PC-9 (cell line): ENCODE measurements at regions not wholly inside any gene's neighbourhood (a gene's known extent, or its start where the extent isn't known, plus 50 kb on each side); places are given as distances from the start of the nearest gene placed in this dataset.

Source experiments
- BruUV-seq: library from RNA; stranded (reverse); fragments of 400-500 nt; replicated peaks from 2 replicates; lab custom pipeline; 2021; lab: Mats Ljungman, UMichigan
- CTCF ChIA-PET: fragments of 300-600 bp; sonication (Branson Sonifier 250); formaldehyde crosslinking; loops from one replicate; lab custom pipeline; 2022; ENCODE audit warnings: antibody characterized with exemption; lab: Charles Lee
- POLR2A ChIA-PET: fragments of 300-600 bp; sonication (Branson Sonifier 250); formaldehyde crosslinking; loops from one replicate; lab custom pipeline; 2022; ENCODE audit warnings: antibody characterized with exemption; ENCODE audit not compliant: unreplicated experiment; lab: Charles Lee
- DNase-seq, 2 experiments: peaks; one replicate each; pipeline versions ENCODE4 v3.0.0 to v3.0.0-alpha.2; 2015 to 2022; ENCODE audit warnings: mixed read lengths in 1 of 2
- H2AFZ ChIP-seq: fragments of 200-600 bp; sonication (generic); 2 replicates; pipeline ENCODE4 v1.8.1; 2017; ENCODE audit warnings: antibody characterized with exemption
- H3F3A ChIP-seq: fragments of 200-600 bp; sonication (generic); 2 replicates; pipeline ENCODE4 v1.8.1; 2017; ENCODE audit warnings: antibody characterized with exemption, mild to moderate bottlenecking, low read depth; ENCODE audit not compliant: insufficient read depth
- H3K27ac ChIP-seq: fragments of 200-600 bp; sonication (generic); 2 replicates; pipeline ENCODE4 v1.6.1; 2016; ENCODE audit warnings: mixed run types
- H3K27me3 ChIP-seq: fragments of 200-600 bp; sonication (generic); 2 replicates; pipeline ENCODE4 v1.6.1; 2016; ENCODE audit warnings: low read depth, mixed run types; ENCODE audit not compliant: insufficient read depth
- H3K36me3 ChIP-seq: fragments of 200-600 bp; sonication (generic); 2 replicates; pipeline ENCODE4 v1.6.1; 2016; ENCODE audit warnings: low read depth, mixed run types
- H3K4me1 ChIP-seq: fragments of 200-600 bp; sonication (generic); replicated peaks from 2 replicates; pipeline ENCODE4 v1.6.1; 2016; ENCODE audit warnings: mixed run types; ENCODE audit not compliant: insufficient read depth
- H3K4me2 ChIP-seq: fragments of 200-600 bp; sonication (generic); 2 replicates; pipeline ENCODE4 v1.6.1; 2017; ENCODE audit warnings: mixed run types
- H3K4me3 ChIP-seq: fragments of 200-600 bp; sonication (generic); 2 replicates; pipeline ENCODE4 v1.6.1; 2016; ENCODE audit warnings: mixed run types
- H3K79me2 ChIP-seq: fragments of 200-600 bp; sonication (generic); 2 replicates; pipeline ENCODE4 v1.6.1; 2017; ENCODE audit warnings: low read depth, mixed run types
- H3K9me2 ChIP-seq: fragments of 200-600 bp; sonication (generic); 2 replicates; pipeline ENCODE4 v1.8.1; 2017; ENCODE audit warnings: mild to moderate bottlenecking; ENCODE audit not compliant: insufficient read depth
- H3K9me3 ChIP-seq: fragments of 200-600 bp; sonication (generic); 2 replicates; pipeline ENCODE4 v1.8.1; 2016; ENCODE audit warnings: low read depth; ENCODE audit not compliant: insufficient read depth
- H4K20me1 ChIP-seq: fragments of 200-600 bp; sonication (generic); 2 replicates; pipeline ENCODE4 v1.8.1; 2017; ENCODE audit not compliant: insufficient read depth
- EZH2 ChIP-seq: fragments of 200-600 bp; sonication (generic); IDR thresholded peaks from 2 replicates; pipeline ENCODE4 v1.8.0; 2017; ENCODE audit warnings: antibody characterized with exemption, low read depth
- intact Hi-C: fragments of 100-400 bp; cut with micrococcal nuclease; formaldehyde crosslinking; loops from one replicate; pipeline ENCODE4 v1.10.0; 2022; ENCODE audit not compliant: unreplicated experiment
- TF ChIP-seq, protein P1 (sequence below): fragments of 200-600 bp; sonication (generic); conservative IDR thresholded peaks from 2 replicates; pipeline ENCODE4 v1.6.1; 2017; ENCODE audit warnings: mixed run types, antibody characterized with exemption, mild to moderate bottlenecking, moderate library complexity

DNA sequence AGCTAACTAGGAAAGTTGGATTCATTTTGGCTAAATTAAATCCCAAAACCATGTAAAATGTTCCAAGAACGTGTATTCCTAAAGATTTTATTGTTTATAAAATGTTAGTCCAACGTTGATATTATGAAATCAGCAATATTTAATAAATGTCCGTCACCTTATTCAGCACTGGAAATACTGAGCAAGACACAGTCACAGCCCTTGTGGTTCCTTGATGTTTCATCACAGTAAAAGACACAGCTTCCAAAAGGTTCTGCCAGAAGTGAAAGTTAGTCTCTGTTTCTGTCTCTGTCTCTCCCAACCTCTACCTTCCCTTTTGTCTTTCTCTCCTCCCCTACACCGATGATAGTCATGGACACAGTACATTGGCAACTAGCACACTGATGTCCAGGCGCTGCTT lies 82.2 kb upstream of the BOC start:
- H3K27ac ChIP-seq = no peak overlapping the region
- H3K79me2 ChIP-seq = no peaks in the 10 kb centered on the region
- intact Hi-C loops = loop anchor here (1.0 kb wide), 1 partner anchor 18 kb away; no protein-coding TSS in a partner anchor
- no peaks in the 10 kb centered on the region for H3K9me2 ChIP-seq
- H3K4me2 ChIP-seq = no peak overlapping the region
- POLR2A ChIA-PET = interaction anchor here (0.6 kb wide), 1 partner anchor 119 kb away, joined by 3 read pairs; no protein-coding TSS in a partner anchor
- H3K27me3 ChIP-seq = no peaks in the 10 kb centered on the region
- no peak for DNase-seq
- no peaks in the 10 kb centered on the region for H4K20me1 ChIP-seq
- no TSS peak for BruUV-seq
- H3K9me3 ChIP-seq = no peaks in the 10 kb centered on the region
- TF ChIP-seq, protein P1, sequence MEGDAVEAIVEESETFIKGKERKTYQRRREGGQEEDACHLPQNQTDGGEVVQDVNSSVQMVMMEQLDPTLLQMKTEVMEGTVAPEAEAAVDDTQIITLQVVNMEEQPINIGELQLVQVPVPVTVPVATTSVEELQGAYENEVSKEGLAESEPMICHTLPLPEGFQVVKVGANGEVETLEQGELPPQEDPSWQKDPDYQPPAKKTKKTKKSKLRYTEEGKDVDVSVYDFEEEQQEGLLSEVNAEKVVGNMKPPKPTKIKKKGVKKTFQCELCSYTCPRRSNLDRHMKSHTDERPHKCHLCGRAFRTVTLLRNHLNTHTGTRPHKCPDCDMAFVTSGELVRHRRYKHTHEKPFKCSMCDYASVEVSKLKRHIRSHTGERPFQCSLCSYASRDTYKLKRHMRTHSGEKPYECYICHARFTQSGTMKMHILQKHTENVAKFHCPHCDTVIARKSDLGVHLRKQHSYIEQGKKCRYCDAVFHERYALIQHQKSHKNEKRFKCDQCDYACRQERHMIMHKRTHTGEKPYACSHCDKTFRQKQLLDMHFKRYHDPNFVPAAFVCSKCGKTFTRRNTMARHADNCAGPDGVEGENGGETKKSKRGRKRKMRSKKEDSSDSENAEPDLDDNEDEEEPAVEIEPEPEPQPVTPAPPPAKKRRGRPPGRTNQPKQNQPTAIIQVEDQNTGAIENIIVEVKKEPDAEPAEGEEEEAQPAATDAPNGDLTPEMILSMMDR = no peak
- no peak for TF ChIP-seq EZH2
- no peak overlapping the region for H3K4me3 ChIP-seq
- no peaks in the 10 kb centered on the region for H3K36me3 ChIP-seq
- CTCF ChIA-PET = no interaction called here
- H2AFZ ChIP-seq = no peak overlapping the region
- no peaks in the 10 kb centered on the region for H3F3A ChIP-seq
- no peaks in the 10 kb centered on the region for H3K4me1 ChIP-seq

DNA sequence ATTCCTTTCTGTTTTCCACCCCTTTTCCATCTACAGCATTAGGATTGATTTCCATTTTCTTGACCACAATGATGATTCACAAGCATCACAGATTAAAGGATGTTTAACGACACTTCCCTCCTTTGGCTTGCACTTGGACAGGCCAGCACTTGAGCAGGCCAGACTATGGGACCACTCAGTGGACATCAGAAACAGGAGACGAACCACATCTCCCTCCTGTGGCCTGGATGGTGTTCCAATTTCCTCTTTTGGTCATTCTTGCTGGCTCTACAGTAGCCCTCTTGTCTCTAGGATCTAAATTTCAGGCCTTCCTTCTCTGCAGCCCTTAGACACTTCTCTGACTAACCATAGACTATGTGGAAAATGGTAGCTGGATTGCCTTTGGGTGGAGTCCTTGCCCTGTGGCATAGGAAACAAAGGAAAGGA lies 78.8 kb upstream of the BOC start:
- no TSS peak for BruUV-seq
- H3K36me3 ChIP-seq = no peaks in the 10 kb centered on the region
- H3K4me1 ChIP-seq = no peaks in the 10 kb centered on the region
- no peak overlapping the region for H2AFZ ChIP-seq
- H3K9me3 ChIP-seq = no peaks in the 10 kb centered on the region
- no peak overlapping the region for H3K4me2 ChIP-seq
- ChIA-PET CTCF (no interaction called here), POLR2A (no interaction called here)
- H3K9me2 ChIP-seq = no peaks in the 10 kb centered on the region
- H4K20me1 ChIP-seq = no peaks in the 10 kb centered on the region
- no peaks in the 10 kb centered on the region for H3K79me2 ChIP-seq
- H3K27me3 ChIP-seq = no peaks in the 10 kb centered on the region
- H3K27ac ChIP-seq = no peak overlapping the region
- H3F3A ChIP-seq = no peaks in the 10 kb centered on the region
- no peak overlapping the region for H3K4me3 ChIP-seq
- no peak for DNase-seq
- no peak for TF ChIP-seq EZH2
- intact Hi-C loops = loop anchor here (10.0 kb wide), 2 partner anchors 78 to 492 kb away; no protein-coding TSS in a partner anchor

DNA sequence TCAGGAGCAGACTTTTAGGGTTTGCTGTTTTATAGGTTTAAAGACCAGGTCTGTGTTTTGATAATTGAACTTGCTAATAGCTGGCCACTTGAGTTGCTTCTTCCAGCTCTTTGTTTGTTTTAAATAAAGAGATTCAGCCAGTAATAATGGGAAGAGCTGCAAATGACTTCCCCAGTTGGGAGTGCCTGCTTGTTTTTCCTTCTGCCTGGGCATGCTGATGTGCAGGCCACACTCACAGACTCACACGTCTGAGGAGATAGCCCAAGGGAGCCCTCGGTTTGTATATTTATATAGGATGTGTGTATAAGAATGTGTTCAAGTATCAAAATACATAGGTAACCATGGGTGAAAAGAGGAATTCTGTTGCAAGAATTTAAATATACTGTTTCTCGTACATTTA lies 78.2 kb upstream of the BOC start:
- Histone ChIP-seq H3K9me3 (no peaks in the 10 kb centered on the region), H3K9me2 (no peaks in the 10 kb centered on the region), H3K4me3 (no peak overlapping the region), H3K27me3 (no peaks in the 10 kb centered on the region), H2AFZ (no peak overlapping the region), H3K27ac (no peak overlapping the region), H3K36me3 (no peaks in the 10 kb centered on the region), H3F3A (no peaks in the 10 kb centered on the region), H3K4me1 (no peaks in the 10 kb centered on the region), H4K20me1 (no peaks in the 10 kb centered on the region), H3K4me2 (no peak overlapping the region), H3K79me2 (no peaks in the 10 kb centered on the region)
- CTCF ChIA-PET = no interaction called here
- no TSS peak for BruUV-seq
- TF ChIP-seq EZH2 = no peak
- TF ChIP-seq, protein P1 = no peak
- POLR2A ChIA-PET = no interaction called here
- no peak for DNase-seq
- intact Hi-C loops = loop anchor here (10.0 kb wide), 2 partner anchors 78 to 492 kb away; no protein-coding TSS in a partner anchor

DNA sequence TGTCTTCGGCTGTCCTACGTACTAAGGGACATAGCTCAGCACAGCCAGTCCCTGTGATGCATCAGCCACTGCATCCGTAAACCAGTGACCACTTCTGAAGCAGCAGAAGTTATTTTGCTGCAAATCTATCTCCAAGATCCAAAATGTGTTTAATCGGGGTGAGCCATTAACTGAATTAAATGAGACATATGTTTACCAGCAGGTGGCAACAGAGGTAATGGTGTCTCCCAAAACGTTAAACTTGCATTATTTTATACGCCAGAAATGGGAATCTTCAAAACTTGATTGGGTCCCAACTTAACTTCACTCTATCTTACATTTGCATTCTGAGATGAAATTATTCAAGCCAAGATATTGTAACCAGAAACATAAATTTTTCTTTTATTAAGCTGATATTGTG lies 75.3 kb upstream of the BOC start:
- TF ChIP-seq EZH2 = no peak
- TF ChIP-seq, protein P1 = peak; percentile 74
- Histone ChIP-seq H3K27ac (no peak overlapping the region), H3K4me3 (no peak overlapping the region), H3K4me1 (no peaks in the 10 kb centered on the region), H3K9me2 (no peaks in the 10 kb centered on the region), H4K20me1 (no peaks in the 10 kb centered on the region), H3K9me3 (no peaks in the 10 kb centered on the region), H3K4me2 (no peak overlapping the region), H2AFZ (no peak overlapping the region), H3K79me2 (no peaks in the 10 kb centered on the region), H3K27me3 (no peaks in the 10 kb centered on the region), H3K36me3 (no peaks in the 10 kb centered on the region), H3F3A (no peaks in the 10 kb centered on the region)
- ChIA-PET POLR2A (no interaction called here), CTCF (interaction anchor here (1.7 kb wide), 1 partner anchor 152 kb away, joined by 5 read pairs; no protein-coding TSS in a partner anchor)
- intact Hi-C loops = loop anchor here (1.0 to 10.0 kb wide), 3 partner anchors 81 to 489 kb away; no protein-coding TSS in a partner anchor
- no TSS peak for BruUV-seq
- no peak for DNase-seq
